ENCODE measurements at regions not wholly inside any gene's neighbourhood (a gene's known extent, or its start where the extent isn't known, plus 50 kb on each side); places are given as distances from the start of the nearest gene placed in this dataset.

GRCh38 chr12:126581655-126582054, 1516.4 kb downstream of the AACS start:
- TF ChIP-seq CBX5 (IDR thresholded peaks at IDR 0.05; ENCODE audit: low read depth) (no peak), KLF5 (IDR thresholded peaks at IDR 0.05; ENCODE audit: partially characterized antibody) (no peak), SUPT20H (IDR thresholded peaks at IDR 0.05; ENCODE audit: borderline replicate concordance, control insufficient read depth, low read depth, low read length) (no peak), PML (IDR thresholded peaks at IDR 0.05; ENCODE audit: low read length) (no peak), NFIC (IDR thresholded peaks at IDR 0.05; ENCODE audit: low read depth, low read length) (no peak), RB1 (IDR thresholded peaks at IDR 0.05; ENCODE audit: borderline replicate concordance) (no peak), EED (IDR thresholded peaks at IDR 0.05; ENCODE audit: low read depth) (no peak), MTA2 (IDR thresholded peaks at IDR 0.05; ENCODE audit: low read depth) (no peak), DPF2 (IDR thresholded peaks at IDR 0.05) (no peak)
- TF ChIP-seq, protein P1, sequence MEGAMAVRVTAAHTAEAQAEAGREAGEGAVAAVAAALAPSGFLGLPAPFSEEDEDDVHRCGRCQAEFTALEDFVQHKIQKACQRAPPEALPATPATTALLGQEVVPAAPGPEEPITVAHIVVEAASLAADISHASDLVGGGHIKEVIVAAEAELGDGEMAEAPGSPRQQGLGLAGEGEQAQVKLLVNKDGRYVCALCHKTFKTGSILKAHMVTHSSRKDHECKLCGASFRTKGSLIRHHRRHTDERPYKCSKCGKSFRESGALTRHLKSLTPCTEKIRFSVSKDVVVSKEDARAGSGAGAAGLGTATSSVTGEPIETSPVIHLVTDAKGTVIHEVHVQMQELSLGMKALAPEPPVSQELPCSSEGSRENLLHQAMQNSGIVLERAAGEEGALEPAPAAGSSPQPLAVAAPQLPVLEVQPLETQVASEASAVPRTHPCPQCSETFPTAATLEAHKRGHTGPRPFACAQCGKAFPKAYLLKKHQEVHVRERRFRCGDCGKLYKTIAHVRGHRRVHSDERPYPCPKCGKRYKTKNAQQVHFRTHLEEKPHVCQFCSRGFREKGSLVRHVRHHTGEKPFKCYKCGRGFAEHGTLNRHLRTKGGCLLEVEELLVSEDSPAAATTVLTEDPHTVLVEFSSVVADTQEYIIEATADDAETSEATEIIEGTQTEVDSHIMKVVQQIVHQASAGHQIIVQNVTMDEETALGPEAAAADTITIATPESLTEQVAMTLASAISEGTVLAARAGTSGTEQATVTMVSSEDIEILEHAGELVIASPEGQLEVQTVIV (IDR thresholded peaks at IDR 0.05; ENCODE audit: borderline replicate concordance, partially characterized antibody): no peak
- in situ Hi-C loops (cut with MboI): no loop called here

More at GRCh38 chr12:126581655-126582054, 1516.4 kb downstream of the AACS start:
- no peak overlapping the region for H3K27ac ChIP-seq (ENCODE audit: control insufficient read depth, insufficient read depth)
- BruUV-seq (replicated peaks): no TSS peak
- DNase-seq (ENCODE audit: low read depth, low spot score) (no peak), FAIRE-seq (no peak), ATAC-seq (no peak)
- no peak overlapping the region for H2AFZ ChIP-seq (ENCODE audit: control insufficient read depth, low read depth, low read length)
- ChIA-PET POLR2A (no interaction called here), CTCF (no interaction called here), RAD21 (ENCODE audit: unreplicated experiment) (no interaction called here), SMC1A (ENCODE audit: uncharacterized antibody, unreplicated experiment) (no interaction called here)
- H3K4me3 ChIP-seq: no peak overlapping the region
- H3K79me2 ChIP-seq (ENCODE audit: control insufficient read depth, insufficient read depth, low read length): no peaks in the 10 kb centered on the region
- H4K20me1 ChIP-seq (ENCODE audit: control insufficient read depth, insufficient read depth): no peaks in the 10 kb centered on the region
- no peaks in the 10 kb centered on the region for H3K4me1 ChIP-seq (ENCODE audit: control insufficient read depth, insufficient read depth, low read length)
- H3K9me3 ChIP-seq (replicated peaks; ENCODE audit: control insufficient read depth, insufficient read depth, low read length): no peaks in the 10 kb centered on the region
- H3K4me2 ChIP-seq (ENCODE audit: control insufficient read depth, insufficient read depth): no peak overlapping the region
- H3K36me3 ChIP-seq (ENCODE audit: control insufficient read depth in 2 of 2, insufficient read depth in 2 of 2, low read length in 1 of 2): no peaks in the 10 kb centered on the region
- intact Hi-C loops (cut with micrococcal nuclease; ENCODE audit: unreplicated experiment): no loop called here
- H3K27me3 ChIP-seq (replicated peaks in 1 of 2; ENCODE audit: control insufficient read depth in 2 of 2, insufficient read depth in 2 of 2, low read length in 1 of 2): no peaks in the 10 kb centered on the region
- no peak overlapping the region for H3K9ac ChIP-seq (ENCODE audit: control insufficient read depth, insufficient read depth, low read length)
